H1 (cell line): ENCODE measurements at regions not wholly inside any gene's neighbourhood (a gene's known extent, or its start where the extent isn't known, plus 50 kb on each side); places are given as distances from the start of the nearest gene placed in this dataset.

Experiments used
- CTCF ChIA-PET: fragments of 300-600 bp; sonication (Branson Sonifier 250); formaldehyde crosslinking; loops from one replicate; lab custom pipeline; 2021; ENCODE audit not compliant: partially characterized antibody; lab: Charles Lee
- POLR2A ChIA-PET: fragments of 300-600 bp; sonication (Branson Sonifier 250); formaldehyde crosslinking; loops from one replicate; lab custom pipeline; 2021; ENCODE audit warnings: inconsistent platforms; ENCODE audit not compliant: partially characterized antibody; lab: Charles Lee
- DNase-seq, 2 experiments: peaks; one replicate each; pipeline versions ENCODE4 v3.0.0 to v3.0.0-alpha.2; 2010 to 2022; ENCODE audit warnings: low spot score in 2 of 2, low read depth in 1 of 2, mixed read lengths in 1 of 2
- FAIRE-seq: peaks from 2 replicates; lab custom pipeline; 2011; peaks lifted over from hg19 to GRCh38; lab: Jason Lieb, UNC
- H2AFZ ChIP-seq: 2 replicates; pipeline ENCODE4 v1.8.1; 2012; ENCODE audit warnings: low read length, inconsistent platforms
- H2AK5ac ChIP-seq: 2 replicates; pipeline ENCODE4 v1.6.1; 2013; ENCODE audit warnings: low read depth, low read length
- H2BK120ac ChIP-seq: replicated peaks from 2 replicates; pipeline ENCODE3; 2013; ENCODE audit warnings: low read depth, low read length, inconsistent platforms
- H2BK12ac ChIP-seq: 2 replicates; pipeline ENCODE4 v1.6.1; 2013; ENCODE audit warnings: low read depth, low read length
- H2BK15ac ChIP-seq: 2 replicates; pipeline ENCODE4 v1.6.1; 2013; ENCODE audit warnings: low read length
- H2BK20ac ChIP-seq: 2 replicates; pipeline ENCODE4 v1.6.1; 2013; ENCODE audit warnings: low read length
- H2BK5ac ChIP-seq: 2 replicates; pipeline ENCODE4 v1.6.1; 2013; ENCODE audit warnings: low read depth, low read length
- H3K14ac ChIP-seq: 2 replicates; pipeline ENCODE4 v1.6.1; 2013; ENCODE audit warnings: inconsistent platforms; ENCODE audit not compliant: insufficient read length
- H3K18ac ChIP-seq: 2 replicates; pipeline ENCODE4 v1.6.1; 2013; ENCODE audit warnings: low read length; ENCODE audit errors: extremely low read depth
- H3K23ac ChIP-seq: 2 replicates; pipeline ENCODE4 v1.6.1; 2013; ENCODE audit warnings: inconsistent platforms; ENCODE audit not compliant: insufficient read length
- H3K23me2 ChIP-seq: 2 replicates; pipeline ENCODE4 v1.6.1; 2013; ENCODE audit warnings: low read depth, low read length
- H3K27ac ChIP-seq: 2 replicates; pipeline ENCODE4 v1.6.1; 2011; ENCODE audit warnings: low read depth, low read length, inconsistent platforms
- H3K27me3 ChIP-seq, 4 experiments: replicated peaks in 1 of 4; 1 replicate in 1 of 4; 2 replicates in 3 of 4; pipeline versions ENCODE4 v1.6.1 to v1.8.1; 2011 to 2013; ENCODE audit warnings: low read length in 3 of 4, mild to moderate bottlenecking in 3 of 4, inconsistent platforms in 2 of 4, mixed read lengths in 2 of 4, moderate library complexity in 1 of 4; ENCODE audit not compliant: control insufficient read depth in 3 of 4, insufficient read depth in 3 of 4; ENCODE audit errors: extremely low read depth in 1 of 4
- H3K36me3 ChIP-seq, 4 experiments: 2 replicates each; pipeline versions ENCODE4 v1.6.1 to v1.8.1; 2011 to 2013; ENCODE audit warnings: mild to moderate bottlenecking in 4 of 4, low read length in 3 of 4, moderate library complexity in 2 of 4, control low read depth in 1 of 4, inconsistent platforms in 1 of 4; ENCODE audit not compliant: insufficient read depth in 4 of 4, control insufficient read depth in 2 of 4
- H3K4ac ChIP-seq: replicated peaks from 2 replicates; pipeline ENCODE3; 2013; ENCODE audit warnings: low read length, low read depth, mixed read lengths, inconsistent platforms; ENCODE audit not compliant: insufficient read length
- H3K4me1 ChIP-seq, 4 experiments: replicated peaks in 1 of 4; 1 replicate in 1 of 4; 2 replicates in 3 of 4; pipeline versions ENCODE4 v1.6.1 to v1.8.1; 2011 to 2013; ENCODE audit warnings: low read length in 3 of 4, inconsistent platforms in 2 of 4, mixed read lengths in 1 of 4; ENCODE audit not compliant: insufficient read depth in 4 of 4, control insufficient read depth in 3 of 4
- H3K4me2 ChIP-seq, 2 experiments: 2 replicates each; pipeline versions ENCODE4 v1.6.1 to v1.8.1; 2011 to 2013; ENCODE audit warnings: low read depth in 2 of 2, low read length in 2 of 2, control low read depth in 1 of 2, inconsistent platforms in 1 of 2, mild to moderate bottlenecking in 1 of 2; ENCODE audit not compliant: insufficient read depth in 1 of 2
- H3K4me3 ChIP-seq, 4 experiments: fragments of 200-600, 300-600 bp in 1 of 4; sonication (generic), shearing (Covaris generic), sonication (Bioruptor Twin) in 1 of 4; 2 replicates each; pipeline versions ENCODE4 v1.5.1 to v1.8.1; 2011 to 2016; ENCODE audit warnings: low read length in 4 of 4, low read depth in 3 of 4, control low read depth in 2 of 4, inconsistent platforms in 2 of 4, mild to moderate bottlenecking in 2 of 4, mixed read lengths in 1 of 4, moderate library complexity in 1 of 4; ENCODE audit not compliant: insufficient read depth in 2 of 4; ENCODE audit errors: extremely low read depth in 1 of 4
- H3K56ac ChIP-seq: replicated peaks from 2 replicates; pipeline ENCODE3; 2013; ENCODE audit warnings: low read depth, mild to moderate bottlenecking, mixed read lengths, low read length, inconsistent platforms; ENCODE audit not compliant: insufficient read length
- H3K79me1 ChIP-seq: 2 replicates; pipeline ENCODE4 v1.6.1; 2013; ENCODE audit warnings: low read depth, low read length, control low read depth
- H3K79me2 ChIP-seq, 2 experiments: 2 replicates each; pipeline versions ENCODE4 v1.6.1 to v1.8.1; 2012 to 2013; ENCODE audit warnings: low read length in 2 of 2, mild to moderate bottlenecking in 2 of 2, inconsistent platforms in 1 of 2; ENCODE audit not compliant: insufficient read depth in 2 of 2, control insufficient read depth in 1 of 2
- H3K9ac ChIP-seq, 4 experiments: replicated peaks in 1 of 4; 1 replicate in 1 of 4; 2 replicates in 3 of 4; pipeline versions ENCODE4 v1.6.1 to v1.8.1; 2011 to 2013; ENCODE audit warnings: low read depth in 3 of 4, low read length in 3 of 4, control low read depth in 2 of 4, mild to moderate bottlenecking in 2 of 4, moderate library complexity in 2 of 4, inconsistent platforms in 1 of 4; ENCODE audit errors: extremely low read depth in 1 of 4
- H3K9me3 ChIP-seq, 2 experiments: 2 replicates each; pipeline versions ENCODE4 v1.6.1 to v1.8.1; 2012 to 2013; ENCODE audit warnings: mild to moderate bottlenecking in 2 of 2, moderate library complexity in 2 of 2, control low read depth in 1 of 2, inconsistent platforms in 1 of 2, low read depth in 1 of 2, low read length in 1 of 2, mixed read lengths in 1 of 2; ENCODE audit not compliant: insufficient read depth in 2 of 2
- H4K20me1 ChIP-seq, 2 experiments: replicated peaks in 1 of 2; 2 replicates each; pipeline versions ENCODE3 to v1.8.1; 2011 to 2013; ENCODE audit warnings: inconsistent platforms in 2 of 2, low read length in 2 of 2, mild to moderate bottlenecking in 1 of 2; ENCODE audit not compliant: insufficient read depth in 2 of 2, control insufficient read depth in 1 of 2
- H4K5ac ChIP-seq: 2 replicates; pipeline ENCODE4 v1.6.1; 2013; ENCODE audit warnings: low read length, low read depth, mixed read lengths, inconsistent platforms; ENCODE audit not compliant: insufficient read length
- H4K8ac ChIP-seq: 2 replicates; pipeline ENCODE4 v1.8.0; 2013; ENCODE audit warnings: mild to moderate bottlenecking, moderate library complexity, low read length, inconsistent platforms; ENCODE audit not compliant: insufficient read depth; ENCODE audit errors: extremely low read depth
- H4K91ac ChIP-seq: replicated peaks from 2 replicates; pipeline ENCODE3; 2013; ENCODE audit warnings: low read length, mixed read lengths, inconsistent platforms; ENCODE audit not compliant: insufficient read length
- JUN ChIP-seq: IDR thresholded peaks from 2 replicates; pipeline ENCODE4 v1.6.1; 2011; ENCODE audit warnings: low read depth, mild to moderate bottlenecking, improper control_type of control experiment, low read length
- POLR2AphosphoS5 ChIP-seq: IDR thresholded peaks from 2 replicates; pipeline ENCODE4 v1.6.1; 2011; ENCODE audit warnings: low read depth, low read length
- POU5F1 ChIP-seq: IDR thresholded peaks from 2 replicates; pipeline ENCODE4 v1.6.1; 2011; ENCODE audit warnings: low read depth, mild to moderate bottlenecking, low read length, moderate library complexity
- RAD21 ChIP-seq, 2 experiments: IDR thresholded peaks in 1 of 2; conservative IDR thresholded peaks in 1 of 2; 2 replicates each; pipeline ENCODE4 v1.6.1; 2011; ENCODE audit warnings: low read depth in 2 of 2, low read length in 2 of 2, improper control_type of control experiment in 1 of 2, inconsistent platforms in 1 of 2, mild to moderate bottlenecking in 1 of 2, moderate library complexity in 1 of 2
- SAP30 ChIP-seq: fragments of 300-600 bp; sonication (generic); IDR thresholded peaks from 2 replicates; pipeline ENCODE4 v1.7.1; 2012; ENCODE audit warnings: low read length, moderate library complexity, mild to moderate bottlenecking, inconsistent platforms; ENCODE audit not compliant: insufficient read depth, insufficient replicate concordance
- SUZ12 ChIP-seq: fragments of 200-600 bp; sonication (generic); IDR thresholded peaks from 2 replicates; pipeline ENCODE4 v1.6.1; 2012; ENCODE audit warnings: mild to moderate bottlenecking, inconsistent platforms, low read length, moderate library complexity, mixed read lengths
- TBP ChIP-seq: IDR thresholded peaks from 2 replicates; pipeline ENCODE4 v1.6.1; 2011; ENCODE audit warnings: low read depth, low read length, improper control_type of control experiment
- WGBS, 2 experiments: shearing (Covaris generic) in 1 of 2; methylation state at CpG; one replicate each; pipeline versions ENCODE4 v1.1.6 to v1.1.7; 2013 to 2015; ENCODE audit warnings: low lambda C conversion rate in 2 of 2, mixed read lengths in 2 of 2, inconsistent platforms in 1 of 2, low coverage in 1 of 2, missing lambda C conversion rate in 1 of 2; ENCODE audit not compliant: insufficient replicate concordance in 2 of 2, insufficient coverage in 1 of 2, insufficient read length in 1 of 2; ENCODE audit errors: extremely low coverage in 1 of 2, missing lambda C conversion rate in 1 of 2; 5-methylcytosine and 5-hydroxymethylcytosine counted together

DNA sequence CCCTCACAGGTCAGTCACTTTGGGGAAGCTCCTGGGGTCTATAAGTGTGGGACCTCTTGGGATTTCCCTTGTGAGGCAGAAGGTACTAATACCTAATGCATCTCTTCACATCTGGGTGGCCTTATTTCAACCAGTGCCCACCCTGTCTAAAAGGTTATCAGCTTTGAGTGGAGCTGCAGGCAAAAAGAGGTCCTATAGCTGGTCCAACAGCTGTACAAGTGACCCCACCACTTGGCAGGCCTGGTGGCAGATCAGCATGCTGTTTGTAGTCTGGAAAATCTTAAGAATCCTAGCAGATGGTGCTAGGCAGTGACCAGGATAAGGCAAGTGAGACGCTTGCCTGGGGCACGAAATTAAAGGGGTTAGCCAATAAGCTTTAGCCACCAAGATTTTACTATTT, 51.6 kb upstream of the GTSF1L start:
- no peak overlapping the region for H3K56ac ChIP-seq
- WGBS, 2 experiments, result 91% methylated on average over 2 of the region's 2 CpGs; no CpG with 5 or more reads in 1 of the 2 experiments

More for the DNA sequence above, 51.6 kb upstream of the GTSF1L start:
- H4K20me1 ChIP-seq, result no peaks in the 10 kb centered on the region
- H3K4me1 ChIP-seq, result no peaks in the 10 kb centered on the region
- TF ChIP-seq POU5F1 (no peak), JUN (no peak), POLR2AphosphoS5 (no peak), SUZ12 (no peak), TBP (no peak), RAD21 (IDR thresholded peaks at IDR 0.05 in 1 of 2, conservative IDR thresholded peaks at IDR 0.05 in 1 of 2; ENCODE audit: low read depth in 2 of 2, low read length in 2 of 2) (no peak), SAP30 (no peak)
- H3K79me2 ChIP-seq, result no peaks in the 10 kb centered on the region
- no peak overlapping the region for H2AFZ ChIP-seq
- no peak overlapping the region for H2BK15ac ChIP-seq
- H3K9me3 ChIP-seq, result 0 out of 4 replicates have a peak, but pooled peaks cover 0 to 5% of the 10 kb centered on the region in 2 experiments
- H3K18ac ChIP-seq, result no peak overlapping the region
- no peak overlapping the region for H4K5ac ChIP-seq
- no peak overlapping the region for H4K8ac ChIP-seq
- no peak overlapping the region for H3K14ac ChIP-seq
- no peak overlapping the region for H3K9ac ChIP-seq
- H2BK120ac ChIP-seq, result no peak overlapping the region
- H3K4me2 ChIP-seq, result no peak overlapping the region
- H3K23ac ChIP-seq, result no peak overlapping the region
- H4K91ac ChIP-seq, result no peak overlapping the region
- no peaks in the 10 kb centered on the region for H3K79me1 ChIP-seq
- H2BK20ac ChIP-seq, result no peak overlapping the region
- H3K4ac ChIP-seq, result no peak overlapping the region
- POLR2A ChIA-PET, result no interaction called here
- no peaks in the 10 kb centered on the region for H3K36me3 ChIP-seq
- no peak overlapping the region for H2BK5ac ChIP-seq
- H3K27me3 ChIP-seq, result no peaks in the 10 kb centered on the region
- no peak overlapping the region for H2AK5ac ChIP-seq
- CTCF ChIA-PET, result interaction anchor here (1.2 kb wide), 2 partner anchors 29 to 206 kb away, joined by 3 read pairs; no protein-coding TSS in a partner anchor
- H3K4me3 ChIP-seq, result no peak overlapping the region
- FAIRE-seq, result no peak
- H2BK12ac ChIP-seq, result no peak overlapping the region
- no peak for DNase-seq
- H3K23me2 ChIP-seq, result no peaks in the 10 kb centered on the region
- H3K27ac ChIP-seq, result no peak overlapping the region
